GM12872 (cell line): ENCODE measurements at regions not wholly inside any gene's neighbourhood (a gene's known extent, or its start where the extent isn't known, plus 50 kb on each side); places are given as distances from the start of the nearest gene placed in this dataset.

Experiments
- TF ChIP-seq, protein P1 (sequence below): IDR thresholded peaks from 3 replicates; pipeline ENCODE4 v1.5.1; 2011; ENCODE audit warnings: low read depth, mild to moderate bottlenecking, low read length, moderate library complexity; ENCODE audit not compliant: insufficient read depth

GRCh38 chr14:37792124-37792523 is 196.7 kb downstream of the TTC6 start:
- TF ChIP-seq, protein P1, sequence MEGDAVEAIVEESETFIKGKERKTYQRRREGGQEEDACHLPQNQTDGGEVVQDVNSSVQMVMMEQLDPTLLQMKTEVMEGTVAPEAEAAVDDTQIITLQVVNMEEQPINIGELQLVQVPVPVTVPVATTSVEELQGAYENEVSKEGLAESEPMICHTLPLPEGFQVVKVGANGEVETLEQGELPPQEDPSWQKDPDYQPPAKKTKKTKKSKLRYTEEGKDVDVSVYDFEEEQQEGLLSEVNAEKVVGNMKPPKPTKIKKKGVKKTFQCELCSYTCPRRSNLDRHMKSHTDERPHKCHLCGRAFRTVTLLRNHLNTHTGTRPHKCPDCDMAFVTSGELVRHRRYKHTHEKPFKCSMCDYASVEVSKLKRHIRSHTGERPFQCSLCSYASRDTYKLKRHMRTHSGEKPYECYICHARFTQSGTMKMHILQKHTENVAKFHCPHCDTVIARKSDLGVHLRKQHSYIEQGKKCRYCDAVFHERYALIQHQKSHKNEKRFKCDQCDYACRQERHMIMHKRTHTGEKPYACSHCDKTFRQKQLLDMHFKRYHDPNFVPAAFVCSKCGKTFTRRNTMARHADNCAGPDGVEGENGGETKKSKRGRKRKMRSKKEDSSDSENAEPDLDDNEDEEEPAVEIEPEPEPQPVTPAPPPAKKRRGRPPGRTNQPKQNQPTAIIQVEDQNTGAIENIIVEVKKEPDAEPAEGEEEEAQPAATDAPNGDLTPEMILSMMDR = no peak

GRCh38 chr14:37796703-37797416 is 201.4 kb downstream of the TTC6 start:
- TF ChIP-seq, protein P1 = no peak

- TF ChIP-seq, protein P1 = no peak
Observed at GRCh38 chr14:37797675-37798074, 202.2 kb downstream of the TTC6 start.

GRCh38 chr14:37807722-37808121 is 212.3 kb downstream of the TTC6 start:
- TF ChIP-seq, protein P1 = no peak

DNA sequence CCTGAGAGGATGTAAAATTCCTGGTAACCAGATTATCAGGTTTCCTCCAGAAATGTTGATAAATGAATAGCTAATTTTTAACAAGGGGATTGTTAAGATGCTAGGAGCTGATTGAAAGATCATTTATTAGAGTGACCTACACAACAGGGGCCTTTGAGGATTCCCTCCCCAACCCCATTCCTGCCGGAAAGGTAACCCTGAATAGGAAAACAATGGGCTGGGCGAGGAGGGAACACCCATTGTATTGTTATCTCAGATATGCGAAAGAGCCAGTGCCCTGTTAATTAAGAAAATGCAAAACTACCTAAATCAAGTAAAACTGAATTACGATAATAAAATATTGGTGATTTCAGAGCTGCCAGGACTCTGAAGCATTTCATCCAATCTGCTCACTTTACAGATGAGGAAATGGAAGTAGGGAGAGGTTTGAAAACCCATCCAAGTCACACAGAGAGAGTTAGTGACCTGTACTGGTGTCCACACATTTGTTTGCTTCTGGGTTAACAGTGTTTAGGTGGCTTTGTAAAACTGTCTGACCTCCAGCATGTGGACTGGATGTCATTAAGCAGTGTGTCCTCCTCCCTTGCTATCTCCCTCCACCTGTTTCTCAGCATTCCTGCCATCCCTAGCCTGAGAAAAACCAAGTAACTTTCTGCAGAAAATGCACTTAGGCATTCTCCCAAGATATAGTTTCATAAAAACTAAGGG is 214.8 kb downstream of the TTC6 start:
- TF ChIP-seq, protein P1 = no peak

DNA sequence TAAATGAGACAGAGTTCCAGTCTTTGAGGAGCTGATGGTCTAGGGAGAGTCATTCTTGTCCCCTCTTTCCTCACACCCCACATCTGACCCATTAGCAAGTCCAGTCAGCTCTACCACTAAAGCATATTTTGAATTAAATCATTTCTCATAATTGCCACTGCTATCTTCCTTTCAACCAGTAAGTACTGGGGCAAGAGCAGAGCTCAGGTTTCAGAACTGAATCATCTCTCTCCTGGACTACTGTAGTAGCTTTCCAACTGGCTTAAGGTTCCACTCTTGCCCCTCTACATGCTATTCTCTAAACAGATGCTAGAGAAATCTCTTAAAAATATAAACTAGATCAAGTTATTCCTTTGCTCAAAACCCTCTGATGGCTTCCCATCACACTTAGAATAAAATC is 218.3 kb downstream of the TTC6 start:
- TF ChIP-seq, protein P1 = no peak

GRCh38 chr14:37816135-37816534 is 220.7 kb downstream of the TTC6 start:
- TF ChIP-seq, protein P1 = no peak
